SK-N-SH treated with all-trans-retinoic acid at 6 μM for 48 hours (cell line): ENCODE measurements at regions not wholly inside any gene's neighbourhood (a gene's known extent, or its start where the extent isn't known, plus 50 kb on each side); places are given as distances from the start of the nearest gene placed in this dataset.

Experiments
- GLIS3 ChIP-seq: fragments of 250-450 bp; sonication (Bioruptor Pico); IDR thresholded peaks from 2 replicates; pipeline ENCODE4 v1.5.0; 2020; ENCODE audit warnings: mild to moderate bottlenecking, moderate library complexity
- ISL1 ChIP-seq: fragments of 250-450 bp; sonication (Bioruptor Pico); IDR thresholded peaks from 2 replicates; pipeline ENCODE4 v2.1.2; 2022; ENCODE audit warnings: mild to moderate bottlenecking, moderate library complexity
- OSR1 ChIP-seq: fragments of 250-450 bp; sonication (Bioruptor Pico); IDR thresholded peaks from 2 replicates; pipeline ENCODE4 v1.8.0; 2022; ENCODE audit warnings: moderate library complexity, mild to moderate bottlenecking, inconsistent platforms
- RARB ChIP-seq: fragments of 250-450 bp; sonication (Bioruptor Pico); IDR thresholded peaks from 2 replicates; pipeline ENCODE4 v1.8.0; 2021; ENCODE audit warnings: mild to moderate bottlenecking, moderate library complexity
- SNAI2 ChIP-seq: fragments of 250-450 bp; sonication (Bioruptor Pico); IDR thresholded peaks from 2 replicates; pipeline ENCODE4 v1.5.0; 2020; ENCODE audit warnings: mild to moderate bottlenecking, moderate library complexity
- TOX ChIP-seq: fragments of 250-450 bp; sonication (Bioruptor Pico); IDR thresholded peaks from 2 replicates; pipeline ENCODE4 v1.8.0; 2021; ENCODE audit warnings: mild to moderate bottlenecking, moderate library complexity, borderline replicate concordance
- ZFP30 ChIP-seq: fragments of 450-650 bp; formaldehyde crosslinking; IDR thresholded peaks from 2 replicates; pipeline ENCODE4 v1.5.0; 2022; ENCODE audit warnings: mild to moderate bottlenecking, moderate library complexity
- ZNF70 ChIP-seq: fragments of 450-650 bp; formaldehyde crosslinking; IDR thresholded peaks from 2 replicates; pipeline ENCODE4 v1.5.0; 2020; ENCODE audit warnings: mild to moderate bottlenecking, moderate library complexity

- TF ChIP-seq TOX (CRISPR knock-in tag) = no peak
- TF ChIP-seq GLIS3 (CRISPR knock-in tag) = no peak
- TF ChIP-seq ZFP30 (CRISPR knock-in tag) = no peak
- TF ChIP-seq SNAI2 (CRISPR knock-in tag) = no peak
- no peak for TF ChIP-seq RARB
- TF ChIP-seq OSR1 (CRISPR knock-in tag) = no peak
- no peak for TF ChIP-seq ZNF70 (CRISPR knock-in tag)
- TF ChIP-seq ISL1 = no peak
These were observed 164.0 kb downstream of the RGS9 start for GRCh38 chr17:65301184-65301583.
